Keratinocyte (primary cell): ENCODE measurements at regions not wholly inside any gene's neighbourhood (a gene's known extent, or its start where the extent isn't known, plus 50 kb on each side); places are given as distances from the start of the nearest gene placed in this dataset.

Experiments
- DNase-seq: peaks from one replicate; pipeline ENCODE4 v3.0.0-alpha.2; 2011; ENCODE audit warnings: low read depth, missing footprints, low spot score
- FAIRE-seq: peaks from 2 replicates; lab custom pipeline; 2011; peaks lifted over from hg19 to GRCh38; lab: Jason Lieb, UNC
- H2AFZ ChIP-seq: 2 replicates; pipeline ENCODE4 v1.6.0; 2012; ENCODE audit warnings: low read length, control low read depth, inconsistent platforms; ENCODE audit not compliant: control insufficient read depth
- H3K27ac ChIP-seq: 2 replicates; pipeline ENCODE4 v1.5.1; 2011; ENCODE audit warnings: low read length; ENCODE audit not compliant: control insufficient read depth, insufficient read depth
- H3K27me3 ChIP-seq: 3 replicates; pipeline ENCODE4 v1.6.0; 2011; ENCODE audit warnings: low read length; ENCODE audit not compliant: control insufficient read depth, insufficient read depth; ENCODE audit errors: extremely low read depth
- H3K36me3 ChIP-seq, 2 experiments: 2 replicates in 1 of 2; 3 replicates in 1 of 2; pipeline ENCODE4 v1.5.1; 2011; ENCODE audit warnings: low read length in 2 of 2, mild to moderate bottlenecking in 1 of 2; ENCODE audit not compliant: control insufficient read depth in 2 of 2, insufficient read depth in 2 of 2; ENCODE audit errors: extremely low read depth in 1 of 2
- H3K4me1 ChIP-seq: 3 replicates; pipeline ENCODE4 v1.5.1; 2011; ENCODE audit warnings: low read length; ENCODE audit not compliant: control insufficient read depth, insufficient read depth; ENCODE audit errors: extremely low read depth
- H3K4me2 ChIP-seq: 3 replicates; pipeline ENCODE4 v1.6.0; 2011; ENCODE audit warnings: low read depth, low read length; ENCODE audit not compliant: control insufficient read depth, insufficient read depth; ENCODE audit errors: extremely low read depth
- H3K4me3 ChIP-seq, 3 experiments: fragments of 200-600 bp in 1 of 3; sonication (generic) in 1 of 3; 2 replicates in 2 of 3; 3 replicates in 1 of 3; pipeline ENCODE4 v1.5.1; 2011 to 2016; ENCODE audit warnings: low read length in 3 of 3, mild to moderate bottlenecking in 3 of 3, control low read depth in 2 of 3, inconsistent platforms in 1 of 3, low read depth in 1 of 3, mixed read lengths in 1 of 3, mixed run types in 1 of 3, moderate library complexity in 1 of 3; ENCODE audit not compliant: control insufficient read depth in 2 of 3, insufficient read depth in 2 of 3; ENCODE audit errors: extremely low read depth in 1 of 3
- H3K79me2 ChIP-seq: 2 replicates; pipeline ENCODE4 v1.6.0; 2012; ENCODE audit warnings: low read length; ENCODE audit not compliant: control insufficient read depth, insufficient read depth
- H3K9ac ChIP-seq: 3 replicates; pipeline ENCODE4 v1.6.0; 2011; ENCODE audit warnings: low read length; ENCODE audit not compliant: control insufficient read depth, insufficient read depth; ENCODE audit errors: extremely low read depth
- H3K9me1 ChIP-seq: 3 replicates; pipeline ENCODE4 v1.6.0; 2011; ENCODE audit warnings: low read length; ENCODE audit not compliant: control insufficient read depth, insufficient read depth; ENCODE audit errors: extremely low read depth
- H3K9me3 ChIP-seq: 2 replicates; pipeline ENCODE4 v1.5.1; 2012; ENCODE audit warnings: low read depth, low read length; ENCODE audit not compliant: control insufficient read depth
- H4K20me1 ChIP-seq: 3 replicates; pipeline ENCODE4 v1.6.0; 2011; ENCODE audit warnings: low read length; ENCODE audit not compliant: control insufficient read depth, insufficient read depth; ENCODE audit errors: extremely low read depth
- EZH2 ChIP-seq: IDR thresholded peaks from one replicate; pipeline ENCODE4 v1.6.1; 2012; ENCODE audit warnings: inconsistent platforms, mild to moderate bottlenecking, low read length, moderate library complexity
- dilution Hi-C: fragments of 300-500 bp; cut with MboI; formaldehyde crosslinking; loops from one replicate; pipeline ENCODE4 v1.7.0; 2020; ENCODE audit warnings: low sequenced_read_pairs; ENCODE audit not compliant: extremely low pct_ligation_motif_present
- TF ChIP-seq, protein P1 (sequence below), 3 experiments: IDR thresholded peaks in 1 of 3; conservative IDR thresholded peaks in 1 of 3; optimal IDR thresholded peaks in 1 of 3; 2 replicates in 2 of 3; 3 replicates in 1 of 3; pipeline versions ENCODE3 to v1.5.1; 2011; ENCODE audit warnings: low read length in 3 of 3, mild to moderate bottlenecking in 3 of 3, moderate library complexity in 2 of 3, control low read depth in 1 of 3, inconsistent platforms in 1 of 3; ENCODE audit not compliant: insufficient read depth in 2 of 3; ENCODE audit errors: extremely low read depth in 1 of 3

DNA sequence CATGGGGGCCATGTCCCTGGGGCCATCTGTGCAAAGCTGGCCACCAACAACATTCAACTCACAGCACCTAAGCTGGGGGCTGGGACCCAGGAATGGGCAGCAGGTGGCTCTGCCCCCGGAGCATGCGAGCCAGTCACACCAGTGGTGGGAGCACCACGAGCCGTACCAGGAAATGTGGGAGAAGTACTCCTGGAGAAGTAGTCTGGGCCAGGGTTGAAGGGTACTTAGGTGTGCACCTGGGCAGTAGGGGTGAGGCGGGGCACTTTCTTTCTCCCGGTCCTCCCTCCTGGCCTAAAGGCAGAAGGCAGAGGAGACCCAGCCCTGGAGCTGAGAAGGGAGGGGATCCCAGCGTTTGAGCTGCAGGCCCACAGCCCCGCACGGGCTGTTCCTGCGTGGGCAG lies 94.2 kb downstream of the PLXNA1 start:
- no peaks in the 10 kb centered on the region for H3K79me2 ChIP-seq
- peaks cover 20% of the 10 kb centered on the region for H3K4me1 ChIP-seq
- dilution Hi-C loops: no loop called here
- FAIRE-seq (no peak), DNase-seq (no peak)
- H3K4me2 ChIP-seq: no peak overlapping the region
- H2AFZ ChIP-seq: no peak overlapping the region
- no peak overlapping the region for H3K4me3 ChIP-seq
- H4K20me1 ChIP-seq: no peaks in the 10 kb centered on the region
- H3K9ac ChIP-seq: no peak overlapping the region
- no peaks in the 10 kb centered on the region for H3K27me3 ChIP-seq
- no peaks in the 10 kb centered on the region for H3K9me3 ChIP-seq
- H3K36me3 ChIP-seq: no peaks in the 10 kb centered on the region
- no peaks in the 10 kb centered on the region for H3K9me1 ChIP-seq
- no peak for TF ChIP-seq EZH2
- TF ChIP-seq, protein P1, sequence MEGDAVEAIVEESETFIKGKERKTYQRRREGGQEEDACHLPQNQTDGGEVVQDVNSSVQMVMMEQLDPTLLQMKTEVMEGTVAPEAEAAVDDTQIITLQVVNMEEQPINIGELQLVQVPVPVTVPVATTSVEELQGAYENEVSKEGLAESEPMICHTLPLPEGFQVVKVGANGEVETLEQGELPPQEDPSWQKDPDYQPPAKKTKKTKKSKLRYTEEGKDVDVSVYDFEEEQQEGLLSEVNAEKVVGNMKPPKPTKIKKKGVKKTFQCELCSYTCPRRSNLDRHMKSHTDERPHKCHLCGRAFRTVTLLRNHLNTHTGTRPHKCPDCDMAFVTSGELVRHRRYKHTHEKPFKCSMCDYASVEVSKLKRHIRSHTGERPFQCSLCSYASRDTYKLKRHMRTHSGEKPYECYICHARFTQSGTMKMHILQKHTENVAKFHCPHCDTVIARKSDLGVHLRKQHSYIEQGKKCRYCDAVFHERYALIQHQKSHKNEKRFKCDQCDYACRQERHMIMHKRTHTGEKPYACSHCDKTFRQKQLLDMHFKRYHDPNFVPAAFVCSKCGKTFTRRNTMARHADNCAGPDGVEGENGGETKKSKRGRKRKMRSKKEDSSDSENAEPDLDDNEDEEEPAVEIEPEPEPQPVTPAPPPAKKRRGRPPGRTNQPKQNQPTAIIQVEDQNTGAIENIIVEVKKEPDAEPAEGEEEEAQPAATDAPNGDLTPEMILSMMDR (optimal IDR thresholded peaks at IDR 0.05 in 1 of 3, IDR thresholded peaks at IDR 0.05 in 1 of 3, conservative IDR thresholded peaks at IDR 0.05 in 1 of 3; ENCODE audit: extremely low read depth in 1 of 3, insufficient read depth in 2 of 3, low read length in 3 of 3): no peak
- no peak overlapping the region for H3K27ac ChIP-seq

DNA sequence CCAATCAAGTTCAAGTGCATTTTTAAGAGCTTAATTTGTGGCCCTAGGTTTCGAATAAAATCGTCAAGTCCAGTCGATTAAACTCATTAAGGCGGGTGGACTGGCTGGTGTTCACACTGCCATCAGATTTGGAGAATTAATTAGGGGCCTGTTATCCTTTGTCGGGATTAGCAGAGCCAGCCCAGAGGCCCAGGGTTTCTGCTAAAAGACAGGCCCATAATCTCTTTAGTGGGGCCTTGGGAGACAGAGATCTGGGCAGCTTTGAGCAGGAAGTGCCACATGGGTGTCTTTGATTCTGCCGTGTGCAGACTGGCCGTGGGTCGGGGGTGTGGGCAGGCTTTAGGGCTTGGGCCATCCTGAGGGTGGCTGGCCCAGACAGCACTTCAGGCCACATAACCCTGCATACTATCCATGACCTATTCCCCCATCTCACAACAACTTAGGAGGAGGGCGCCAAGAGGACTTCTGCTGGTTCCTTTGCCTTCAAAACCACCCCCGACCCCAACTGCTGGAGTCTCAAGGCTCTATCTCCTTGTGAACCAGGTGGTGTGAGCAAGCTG lies 94.7 kb downstream of the PLXNA1 start:
- Histone ChIP-seq H3K27me3 (no peaks in the 10 kb centered on the region), H3K27ac (no peak overlapping the region), H3K9ac (no peak overlapping the region), H4K20me1 (no peaks in the 10 kb centered on the region), H3K79me2 (no peaks in the 10 kb centered on the region), H3K4me1 (peaks cover 20% of the 10 kb centered on the region), H3K4me3 (no peak overlapping the region), H3K9me1 (no peaks in the 10 kb centered on the region), H3K9me3 (no peaks in the 10 kb centered on the region), H3K36me3 (no peaks in the 10 kb centered on the region), H3K4me2 (no peak overlapping the region), H2AFZ (no peak overlapping the region)
- no peak for FAIRE-seq
- dilution Hi-C loops: no loop called here
- TF ChIP-seq EZH2: no peak
- TF ChIP-seq, protein P1 (optimal IDR thresholded peaks at IDR 0.05 in 1 of 3, IDR thresholded peaks at IDR 0.05 in 1 of 3, conservative IDR thresholded peaks at IDR 0.05 in 1 of 3; ENCODE audit: extremely low read depth in 1 of 3, insufficient read depth in 2 of 3, low read length in 3 of 3): no peak
- no peak for DNase-seq
